Panc1 (cell line): ENCODE measurements at regions not wholly inside any gene's neighbourhood (a gene's known extent, or its start where the extent isn't known, plus 50 kb on each side); places are given as distances from the start of the nearest gene placed in this dataset.

Experiments
- ATAC-seq: fragments of 200-7000 bp; cut with Tn5 transposase; 2 replicates; pipeline ENCODE4 v1.9.1; 2020; ENCODE audit warnings: mild to moderate bottlenecking, moderate library complexity
- BruUV-seq: library from RNA; stranded (reverse); fragments of 400-500 nt; replicated peaks from 2 replicates; lab custom pipeline; 2021; lab: Mats Ljungman, UMichigan
- CTCF ChIA-PET: fragments of 300-600 bp; sonication (Branson Sonifier 250); formaldehyde crosslinking; loops from one replicate; lab custom pipeline; 2022; ENCODE audit warnings: antibody characterized with exemption; lab: Charles Lee
- POLR2A ChIA-PET: fragments of 300-600 bp; sonication (Branson Sonifier 250); formaldehyde crosslinking; loops from one replicate; lab custom pipeline; 2022; ENCODE audit warnings: antibody characterized with exemption; lab: Charles Lee
- DNase-seq: peaks from one replicate; pipeline ENCODE4 v3.0.0-alpha.2; 2010; ENCODE audit warnings: low read depth, low spot score
- H3K27ac ChIP-seq: 2 replicates; pipeline ENCODE4 v1.5.1; 2011; ENCODE audit warnings: mild to moderate bottlenecking, low read length, inconsistent platforms
- H3K27me3 ChIP-seq: fragments of 200-500 bp; sonication (Bioruptor generic); 2 replicates; pipeline ENCODE4 v1.6.0; 2014; ENCODE audit warnings: low read length, inconsistent platforms; ENCODE audit not compliant: control insufficient read depth, insufficient read depth
- H3K36me3 ChIP-seq: fragments of 200-500 bp; sonication (Bioruptor generic); 2 replicates; pipeline ENCODE4 v1.5.1; 2014; ENCODE audit warnings: inconsistent platforms, mild to moderate bottlenecking, low read length, moderate library complexity; ENCODE audit not compliant: control insufficient read depth, insufficient read depth
- H3K4me1 ChIP-seq: 2 replicates; pipeline ENCODE4 v1.5.1; 2011; ENCODE audit warnings: inconsistent platforms, mild to moderate bottlenecking, low read length, moderate library complexity; ENCODE audit not compliant: control insufficient read depth, insufficient read depth
- H3K4me3 ChIP-seq, 2 experiments: 2 replicates each; pipeline ENCODE4 v1.5.1; 2011 to 2012; ENCODE audit warnings: low read depth in 2 of 2, low read length in 2 of 2, mild to moderate bottlenecking in 2 of 2, inconsistent platforms in 1 of 2, moderate library complexity in 1 of 2
- H3K9me3 ChIP-seq: fragments of 200-500 bp; sonication (Bioruptor generic); 2 replicates; pipeline ENCODE4 v1.5.1; 2014; ENCODE audit warnings: low read depth, mild to moderate bottlenecking, inconsistent platforms, low read length, moderate library complexity; ENCODE audit not compliant: control insufficient read depth, insufficient read depth
- CTCF ChIP-seq: fragments of 450-650 bp; IDR thresholded peaks from 2 replicates; pipeline ENCODE4 v1.5.1; 2017; ENCODE audit warnings: mild to moderate bottlenecking
- POLR2AphosphoS5 ChIP-seq: IDR thresholded peaks from 2 replicates; pipeline ENCODE4 v1.6.1; 2012; ENCODE audit warnings: mild to moderate bottlenecking, low read depth, low read length, moderate library complexity
- REST ChIP-seq, 2 experiments: IDR thresholded peaks; 2 replicates each; pipeline ENCODE4 v1.6.1; 2011 to 2012; ENCODE audit warnings: low read depth in 2 of 2, control low read depth in 1 of 2, low read length in 1 of 2, mild to moderate bottlenecking in 1 of 2, moderate library complexity in 1 of 2; ENCODE audit not compliant: insufficient read depth in 1 of 2
- SIN3A ChIP-seq: IDR thresholded peaks from 2 replicates; pipeline ENCODE4 v1.6.1; 2012; ENCODE audit warnings: low read depth, mild to moderate bottlenecking, low read length, moderate library complexity, borderline replicate concordance; ENCODE audit not compliant: insufficient read depth
- TCF7L2 ChIP-seq: IDR thresholded peaks from 2 replicates; pipeline ENCODE4 v1.6.1; 2011; ENCODE audit warnings: mild to moderate bottlenecking, low read depth, low read length, inconsistent platforms
- in situ Hi-C: cut with HindIII; loops from 2 replicates; pipeline ENCODE4 v1.10.0; 2016; ENCODE audit warnings: low sequenced_read_pairs, low pct_unique_long_range_greater_than_20kb
- intact Hi-C: fragments of 100-400 bp; cut with micrococcal nuclease; formaldehyde crosslinking; loops from one replicate; pipeline ENCODE4 v1.10.0; 2022; ENCODE audit not compliant: unreplicated experiment

GRCh38 chr1:30605441-30605920, 117.9 kb downstream of the MATN1 start:
- ChIA-PET CTCF (no interaction called here), POLR2A (no interaction called here)
- H3K36me3 ChIP-seq = no peaks in the 10 kb centered on the region
- in situ Hi-C loops (no loop called here), intact Hi-C loops (no loop called here)
- no peak overlapping the region for H3K27ac ChIP-seq
- DNase-seq = no peak
- no peaks in the 10 kb centered on the region for H3K9me3 ChIP-seq
- TF ChIP-seq SIN3A (no peak), CTCF (no peak), POLR2AphosphoS5 (no peak), TCF7L2 (no peak), REST (IDR thresholded peaks at IDR 0.05; ENCODE audit: insufficient read depth in 1 of 2, low read depth in 2 of 2, low read length in 1 of 2) (no peak)
- no TSS peak for BruUV-seq
- H3K27me3 ChIP-seq = peaks cover 2% of the 10 kb centered on the region; the same call in 1 of the 2 replicates
- no peak overlapping the region for H3K4me3 ChIP-seq
- H3K4me1 ChIP-seq = no peaks in the 10 kb centered on the region
- ATAC-seq = no peak

GRCh38 chr1:30604801-30605440, 118.5 kb downstream of the MATN1 start:
- no TSS peak for BruUV-seq
- peaks cover 2% of the 10 kb centered on the region; the same call in 1 of the 2 replicates for H3K27me3 ChIP-seq
- no peak for DNase-seq
- in situ Hi-C loops (no loop called here), intact Hi-C loops (no loop called here)
- ChIA-PET POLR2A (no interaction called here), CTCF (no interaction called here)
- no peaks in the 10 kb centered on the region for H3K36me3 ChIP-seq
- no peak overlapping the region for H3K4me3 ChIP-seq
- ATAC-seq = no peak
- no peaks in the 10 kb centered on the region for H3K4me1 ChIP-seq
- no peak overlapping the region for H3K27ac ChIP-seq
- no peak for TF ChIP-seq POLR2AphosphoS5
- H3K9me3 ChIP-seq = no peaks in the 10 kb centered on the region

- no peak for ATAC-seq
- Histone ChIP-seq H3K4me3 (no peak overlapping the region), H3K4me1 (no peaks in the 10 kb centered on the region), H3K27ac (no peak overlapping the region), H3K36me3 (no peaks in the 10 kb centered on the region), H3K9me3 (no peaks in the 10 kb centered on the region), H3K27me3 (0 out of 2 replicates have a peak, but pooled peaks cover 2% of the 10 kb centered on the region)
- DNase-seq = no peak
- ChIA-PET CTCF (interaction anchor here (0.6 kb wide), 1 partner anchor 138 kb away, joined by 7 read pairs; no protein-coding TSS in a partner anchor), POLR2A (no interaction called here)
- no TSS peak for BruUV-seq
- TF ChIP-seq REST (IDR thresholded peaks at IDR 0.05; ENCODE audit: insufficient read depth in 1 of 2, low read depth in 2 of 2, low read length in 1 of 2) (no peak), CTCF (no peak), POLR2AphosphoS5 (no peak), SIN3A (no peak), TCF7L2 (no peak)
- intact Hi-C loops = no loop called here
- in situ Hi-C loops = no loop called here
Measured at GRCh38 chr1:30603081-30603858, 120.1 kb downstream of the MATN1 start.
